CD4-positive, alpha-beta T cell (primary cell): ENCODE measurements at regions not wholly inside any gene's neighbourhood (a gene's known extent, or its start where the extent isn't known, plus 50 kb on each side); places are given as distances from the start of the nearest gene placed in this dataset.

Source experiments
- ATAC-seq: fragments of 200-7000 bp; cut with Tn5 transposase; one replicate; pipeline ENCODE4 v1.10.0; 2022; ENCODE audit warnings: mild to moderate bottlenecking; ENCODE audit not compliant: poor library complexity
- CTCF ChIA-PET: fragments of 350-600 bp; sonication (Branson Sonifier 250); formaldehyde crosslinking; loops from one replicate; lab custom pipeline; 2021; ENCODE audit warnings: antibody characterized with exemption, inconsistent platforms; lab: Charles Lee
- POLR2A ChIA-PET: fragments of 350-600 bp; sonication (Branson Sonifier 250); formaldehyde crosslinking; loops from one replicate; lab custom pipeline; 2021; ENCODE audit warnings: antibody characterized with exemption, inconsistent platforms; lab: Charles Lee
- DNase-seq, 14 experiments: peaks; one replicate each; pipeline ENCODE4 v3.0.0-alpha.2; 2013 to 2020; ENCODE audit warnings: mixed read lengths in 2 of 14
- H3K27ac ChIP-seq, 2 donors: one replicate each; pipeline versions ENCODE4 v1.5.1 to v1.7.0; 2013; ENCODE audit warnings: low read length in 2 of 2, low read depth in 1 of 2, mild to moderate bottlenecking in 1 of 2
- H3K27me3 ChIP-seq, 2 experiments: 1 replicate in 1 of 2; 2 replicates in 1 of 2; pipeline versions ENCODE4 v1.6.1 to v1.7.0; 2013; ENCODE audit warnings: low read length in 2 of 2, control low read depth in 1 of 2, mild to moderate bottlenecking in 1 of 2, moderate library complexity in 1 of 2; ENCODE audit not compliant: insufficient read depth in 2 of 2, control insufficient read depth in 1 of 2
- H3K36me3 ChIP-seq: one replicate; pipeline ENCODE4 v1.6.1; 2013; ENCODE audit warnings: low read length, control low read depth; ENCODE audit not compliant: insufficient read depth
- H3K4me1 ChIP-seq: one replicate; pipeline ENCODE4 v1.6.1; 2013; ENCODE audit warnings: low read length, control low read depth; ENCODE audit not compliant: insufficient read depth
- H3K4me3 ChIP-seq: one replicate; pipeline ENCODE4 v1.5.1; 2013; ENCODE audit warnings: mild to moderate bottlenecking, low read length, moderate library complexity
- H3K9me3 ChIP-seq, 2 experiments: 1 replicate in 1 of 2; 2 replicates in 1 of 2; pipeline versions ENCODE4 v1.6.1 to v1.7.0; 2013; ENCODE audit warnings: low read length in 2 of 2, mild to moderate bottlenecking in 2 of 2, control low read depth in 1 of 2, moderate library complexity in 1 of 2; ENCODE audit not compliant: control insufficient read depth in 1 of 2, insufficient read depth in 1 of 2
- H3K27ac Mint-ChIP-seq: one replicate; pipeline ENCODE4 v1.8.0; 2020; ENCODE audit warnings: mixed read lengths
- H3K27me3 Mint-ChIP-seq: one replicate; pipeline ENCODE4 v1.8.0; 2021; ENCODE audit warnings: mixed read lengths
- H3K36me3 Mint-ChIP-seq: one replicate; pipeline ENCODE4 v1.8.0; 2021; ENCODE audit warnings: low read depth, mixed read lengths
- H3K4me1 Mint-ChIP-seq: one replicate; pipeline ENCODE4 v1.8.0; 2021; ENCODE audit warnings: low read depth, mixed read lengths
- H3K4me3 Mint-ChIP-seq: one replicate; pipeline ENCODE4 v1.8.0; 2020; ENCODE audit warnings: mild to moderate bottlenecking, mixed read lengths
- H3K9me3 Mint-ChIP-seq: one replicate; pipeline ENCODE4 v1.8.0; 2020; ENCODE audit warnings: mixed read lengths
- CTCF ChIP-seq: fragments of 200-600 bp; IDR thresholded peaks from one replicate; pipeline ENCODE4 v1.8.0; 2022; ENCODE audit warnings: antibody characterized with exemption, mild to moderate bottlenecking
- intact Hi-C, 2 experiments: fragments of 100-400 bp; cut with DNase I in 1 of 2; cut with micrococcal nuclease in 1 of 2; formaldehyde crosslinking; loops; one replicate each; pipeline versions ENCODE4 v1.15.1 to v1.9.0; 2023 to 2025; cut with DNase I, micrococcal nuclease

DNA sequence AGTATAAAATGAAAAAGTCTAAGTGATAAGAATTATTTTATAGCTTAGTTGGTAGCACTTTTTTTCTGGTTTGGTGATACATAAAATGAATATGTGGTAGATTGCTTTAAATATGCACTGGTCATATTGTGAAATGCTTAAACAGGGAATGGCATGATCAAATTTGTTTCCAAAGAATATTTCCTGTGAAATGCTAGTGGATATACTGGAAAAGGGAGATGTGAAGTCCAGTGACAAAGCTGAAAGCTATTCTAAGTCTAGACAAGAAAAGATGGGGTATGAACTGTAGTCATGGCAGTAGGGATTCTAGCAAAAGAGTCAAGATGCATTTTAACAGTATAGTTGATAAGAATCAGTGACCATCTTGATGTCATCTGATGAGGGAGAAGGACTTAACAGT, 98.9 kb upstream of the MME start:
- peaks cover 3% of the 10 kb centered on the region for H3K9me3 Mint-ChIP-seq
- DNase-seq (no peak), ATAC-seq (no peak)
- no peak overlapping the region for H3K27ac Mint-ChIP-seq
- Histone ChIP-seq H3K4me3 (no peak overlapping the region), H3K36me3 (no peaks in the 10 kb centered on the region), H3K27ac (no peak overlapping the region), H3K4me1 (no peaks in the 10 kb centered on the region), H3K27me3 (no peaks in the 10 kb centered on the region), H3K9me3 (no peaks in the 10 kb centered on the region)
- ChIA-PET CTCF (no interaction called here), POLR2A (no interaction called here)
- intact Hi-C loops: no loop called here
- H3K4me1 Mint-ChIP-seq: no peaks in the 10 kb centered on the region
- no peak overlapping the region for H3K4me3 Mint-ChIP-seq
- H3K36me3 Mint-ChIP-seq: no peaks in the 10 kb centered on the region
- TF ChIP-seq CTCF: no peak
- no peaks in the 10 kb centered on the region for H3K27me3 Mint-ChIP-seq

DNA sequence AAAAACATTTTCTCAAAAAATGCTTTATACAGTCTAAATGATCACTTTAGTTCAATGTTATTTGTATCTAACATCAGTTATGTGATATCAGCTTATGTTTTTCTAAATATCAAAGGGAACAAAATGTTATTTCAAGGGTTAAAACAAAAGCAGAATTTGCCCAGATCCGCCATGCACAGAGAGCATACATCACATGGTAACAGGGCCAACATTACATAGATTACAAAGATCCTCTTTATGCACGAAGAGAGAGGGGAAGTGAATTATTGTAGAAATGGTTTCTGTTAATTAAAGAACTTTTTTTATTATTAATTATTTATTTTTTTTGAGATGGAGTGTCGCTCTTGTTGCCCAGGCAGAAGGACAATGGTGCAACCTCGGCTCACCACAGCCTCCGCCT, 100.8 kb upstream of the MME start:
- H3K9me3 ChIP-seq: no peaks in the 10 kb centered on the region
- no peaks in the 10 kb centered on the region for H3K36me3 ChIP-seq
- no peaks in the 10 kb centered on the region for H3K4me1 ChIP-seq
- no peaks in the 10 kb centered on the region for H3K27me3 Mint-ChIP-seq
- ChIA-PET CTCF (no interaction called here), POLR2A (no interaction called here)
- no peak overlapping the region for H3K4me3 ChIP-seq
- no peaks in the 10 kb centered on the region for H3K36me3 Mint-ChIP-seq
- no peak for DNase-seq
- H3K27ac ChIP-seq: no peak overlapping the region
- H3K27me3 ChIP-seq: no peaks in the 10 kb centered on the region
- no peak overlapping the region for H3K27ac Mint-ChIP-seq
- no peak for TF ChIP-seq CTCF
- ATAC-seq: no peak
- intact Hi-C loops: no loop called here
- peaks cover 3% of the 10 kb centered on the region for H3K9me3 Mint-ChIP-seq
- no peak overlapping the region for H3K4me3 Mint-ChIP-seq
- no peaks in the 10 kb centered on the region for H3K4me1 Mint-ChIP-seq

- H3K4me1 ChIP-seq: no peaks in the 10 kb centered on the region
- no peak overlapping the region for H3K27ac Mint-ChIP-seq
- no peaks in the 10 kb centered on the region for H3K36me3 Mint-ChIP-seq
- no peak overlapping the region for H3K4me3 Mint-ChIP-seq
- ChIA-PET CTCF (no interaction called here), POLR2A (no interaction called here)
- TF ChIP-seq CTCF: no peak
- H3K27me3 ChIP-seq: no peaks in the 10 kb centered on the region
- no peaks in the 10 kb centered on the region for H3K36me3 ChIP-seq
- H3K4me3 ChIP-seq: no peak overlapping the region
- DNase-seq (no peak), ATAC-seq (no peak)
- no peaks in the 10 kb centered on the region for H3K9me3 ChIP-seq
- no peak overlapping the region for H3K27ac ChIP-seq
- H3K4me1 Mint-ChIP-seq: no peaks in the 10 kb centered on the region
- intact Hi-C loops: no loop called here
- no peaks in the 10 kb centered on the region for H3K27me3 Mint-ChIP-seq
- H3K9me3 Mint-ChIP-seq: peaks cover 3% of the 10 kb centered on the region
Observed at GRCh38 chr3:154977666-154978065, 102.5 kb upstream of the MME start.
